Esophagus muscularis mucosa (tissue), 4 donors: ENCODE measurements at regions not wholly inside any gene's neighbourhood (a gene's known extent, or its start where the extent isn't known, plus 50 kb on each side); places are given as distances from the start of the nearest gene placed in this dataset.

Experiments used
- CTCF ChIP-seq, 3 experiments: fragments of 200-600 bp in 2 of 3; fragments of 450-650 bp in 1 of 3; sonication (generic) in 2 of 3; IDR thresholded peaks; one replicate each; pipeline ENCODE4 v1.5.1; 2017 to 2019; ENCODE audit warnings: antibody characterized with exemption in 3 of 3, mild to moderate bottlenecking in 2 of 3, moderate library complexity in 1 of 3
- EP300 ChIP-seq: sonication (generic); formaldehyde crosslinking; IDR thresholded peaks from one replicate; pipeline ENCODE4 v1.6.1; 2017; ENCODE audit warnings: antibody characterized with exemption
- POLR2A ChIP-seq: fragments of 450-650 bp; IDR thresholded peaks from one replicate; pipeline ENCODE4 v1.6.1; 2017; ENCODE audit warnings: antibody characterized with exemption, moderate library complexity, mild to moderate bottlenecking, low read depth
- POLR2AphosphoS5 ChIP-seq, 2 donors: sonication (generic); formaldehyde crosslinking; IDR thresholded peaks; one replicate each; pipeline ENCODE4 v1.6.1; 2017; ENCODE audit warnings: antibody characterized with exemption in 2 of 2

DNA sequence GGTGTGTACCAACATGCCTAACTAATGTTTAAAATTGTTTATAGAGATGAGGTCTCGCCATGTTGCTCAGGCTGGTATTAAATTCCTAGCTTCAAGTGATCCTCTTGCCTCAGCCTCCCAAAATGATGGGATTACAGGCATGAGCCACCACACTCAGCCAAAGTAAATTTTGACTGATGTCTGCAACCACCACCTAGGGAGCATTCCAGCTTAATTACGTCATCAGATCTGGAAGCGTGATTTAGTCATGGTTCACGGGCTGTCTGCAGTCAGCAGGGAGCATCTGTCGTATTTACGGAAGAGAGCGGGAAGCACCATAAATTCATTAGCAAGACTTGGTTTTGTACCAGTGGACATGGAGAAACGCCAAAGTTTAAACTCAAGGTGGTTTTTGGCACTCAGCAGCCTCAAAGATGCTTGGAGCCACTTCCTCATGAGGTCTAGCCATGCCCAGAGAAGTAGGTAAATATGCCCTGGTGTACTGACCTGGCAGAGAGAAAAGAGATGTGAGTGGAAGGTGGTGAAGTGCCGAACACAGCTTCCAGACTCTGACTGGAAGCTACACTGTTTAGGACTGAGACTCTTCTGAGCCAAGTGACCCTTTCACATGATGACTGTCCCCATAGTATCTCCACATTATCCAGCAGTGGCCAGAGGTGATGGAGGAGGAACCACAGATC is 60.8 kb upstream of the SLC35F3 start:
- TF ChIP-seq CTCF (IDR thresholded peaks at IDR 0.05) (no peak), POLR2A (no peak), EP300 (no peak), POLR2AphosphoS5 (IDR thresholded peaks at IDR 0.05) (no peak)
